HG03520 (cell line): ENCODE measurements at regions not wholly inside any gene's neighbourhood (a gene's known extent, or its start where the extent isn't known, plus 50 kb on each side); places are given as distances from the start of the nearest gene placed in this dataset.
A peak's percentile ranks its signal among the peaks of the same experiment; 100 is the strongest.

Source experiments
- ATAC-seq: cut with Tn5 transposase; IDR thresholded peaks from one replicate; pipeline ENCODE4 v1.9.1; 2021; ENCODE audit warnings: mild to moderate bottlenecking, moderate library complexity; ENCODE audit not compliant: unreplicated experiment

DNA sequence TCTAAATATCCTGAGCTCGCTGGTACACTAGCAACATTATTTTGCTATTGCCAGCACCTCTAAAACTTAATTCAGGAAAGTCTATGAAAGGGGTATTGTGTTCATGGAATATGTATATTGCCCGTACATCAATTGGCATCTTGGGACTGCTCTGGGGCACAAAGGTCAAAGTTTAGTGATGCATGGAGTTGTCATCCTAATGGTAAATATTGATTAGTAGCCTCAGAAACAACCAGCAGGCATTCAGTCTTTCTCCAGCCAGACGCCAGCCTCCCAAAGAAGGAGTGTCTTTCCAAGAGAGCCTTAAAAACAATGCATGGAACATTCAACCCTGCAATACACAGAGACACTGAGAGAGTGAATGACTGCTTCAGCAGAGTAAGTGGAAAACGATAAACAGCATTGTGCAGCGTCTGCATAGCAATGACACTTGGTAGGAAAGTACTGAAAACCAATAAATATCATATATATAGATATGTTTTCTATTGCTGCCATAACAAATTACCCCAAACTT, 377.3 kb downstream of the SHQ1 start:
- no peak for ATAC-seq

DNA sequence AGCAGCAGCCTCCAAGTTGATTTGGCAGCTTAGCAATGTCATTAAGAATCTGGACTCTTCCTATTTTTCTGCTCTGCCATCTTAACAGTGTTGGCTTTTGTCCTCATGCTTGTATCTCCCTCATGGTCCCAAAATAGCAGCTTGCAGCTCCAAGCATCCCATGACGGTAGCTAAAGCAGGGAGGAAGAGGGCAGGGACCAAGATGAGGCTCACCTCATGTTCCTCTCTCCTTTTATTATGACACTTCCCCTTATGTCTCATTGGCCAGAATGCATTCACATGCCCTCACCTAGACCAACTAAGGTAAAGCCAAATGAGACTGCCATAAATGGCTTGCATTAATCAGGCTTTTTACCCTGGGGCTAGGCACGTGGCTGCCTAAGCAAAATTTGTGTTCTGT, 382.4 kb downstream of the SHQ1 start:
- no peak for ATAC-seq

DNA sequence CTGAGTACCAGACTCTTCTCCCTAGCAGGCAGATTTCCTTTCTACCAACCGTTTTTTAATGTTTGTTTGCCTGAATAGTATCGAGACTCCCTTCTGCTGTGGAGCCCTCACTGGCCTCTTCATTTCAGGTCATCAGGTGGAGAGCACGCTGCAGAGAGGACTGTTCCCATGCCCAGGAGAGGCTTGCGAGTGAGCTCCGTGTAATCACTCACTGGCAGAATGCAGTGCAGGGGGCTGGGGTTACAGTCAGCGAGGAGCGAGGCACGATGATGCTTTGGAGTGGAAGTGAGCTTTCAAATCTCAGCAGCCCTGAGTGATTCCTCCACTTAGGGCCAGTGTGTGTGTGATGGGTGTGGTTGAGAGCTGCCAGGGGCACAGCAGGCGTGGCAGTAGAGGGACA, 385.2 kb downstream of the SHQ1 start:
- ATAC-seq: no peak

DNA sequence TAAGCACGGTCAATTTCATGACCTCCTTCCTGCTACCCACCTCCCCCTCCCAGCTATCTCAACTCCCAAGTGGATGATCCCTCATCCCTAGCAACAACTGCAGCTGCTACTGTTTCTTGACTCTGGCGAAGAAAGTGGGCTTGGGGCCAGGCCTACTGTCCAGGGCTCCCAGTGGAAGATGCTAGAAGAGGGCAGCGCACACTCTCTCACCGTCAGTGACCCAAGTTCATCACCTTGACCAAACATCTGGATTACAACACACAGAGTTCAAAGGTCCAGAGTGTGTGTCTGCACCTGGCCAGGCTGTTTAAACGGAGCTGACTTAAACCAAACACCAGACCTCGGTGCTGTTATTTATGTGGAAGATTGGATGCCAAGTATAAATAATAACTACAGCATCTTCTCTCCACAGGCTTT, 385.6 kb downstream of the SHQ1 start:
- ATAC-seq: no peak

DNA sequence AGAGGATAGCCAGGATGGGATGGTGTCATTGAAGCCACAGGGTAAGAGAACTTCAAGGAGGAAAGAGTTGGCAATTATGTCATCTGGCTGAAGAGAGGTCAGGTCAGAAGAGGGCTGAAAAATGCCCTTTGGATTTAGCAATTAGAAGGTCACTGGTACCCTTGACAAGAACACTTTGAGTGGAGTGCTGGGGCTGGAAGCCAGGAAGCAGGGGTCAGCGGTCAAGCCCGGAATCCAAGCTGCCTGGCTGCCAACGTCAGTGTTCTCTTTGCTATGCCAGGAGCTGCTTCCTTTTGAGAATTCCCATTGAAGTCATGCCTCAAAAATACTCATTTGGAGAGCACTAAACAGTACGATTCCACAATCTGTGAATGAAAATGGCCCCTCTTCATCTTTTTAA, 386.5 kb downstream of the SHQ1 start:
- ATAC-seq: no peak

DNA sequence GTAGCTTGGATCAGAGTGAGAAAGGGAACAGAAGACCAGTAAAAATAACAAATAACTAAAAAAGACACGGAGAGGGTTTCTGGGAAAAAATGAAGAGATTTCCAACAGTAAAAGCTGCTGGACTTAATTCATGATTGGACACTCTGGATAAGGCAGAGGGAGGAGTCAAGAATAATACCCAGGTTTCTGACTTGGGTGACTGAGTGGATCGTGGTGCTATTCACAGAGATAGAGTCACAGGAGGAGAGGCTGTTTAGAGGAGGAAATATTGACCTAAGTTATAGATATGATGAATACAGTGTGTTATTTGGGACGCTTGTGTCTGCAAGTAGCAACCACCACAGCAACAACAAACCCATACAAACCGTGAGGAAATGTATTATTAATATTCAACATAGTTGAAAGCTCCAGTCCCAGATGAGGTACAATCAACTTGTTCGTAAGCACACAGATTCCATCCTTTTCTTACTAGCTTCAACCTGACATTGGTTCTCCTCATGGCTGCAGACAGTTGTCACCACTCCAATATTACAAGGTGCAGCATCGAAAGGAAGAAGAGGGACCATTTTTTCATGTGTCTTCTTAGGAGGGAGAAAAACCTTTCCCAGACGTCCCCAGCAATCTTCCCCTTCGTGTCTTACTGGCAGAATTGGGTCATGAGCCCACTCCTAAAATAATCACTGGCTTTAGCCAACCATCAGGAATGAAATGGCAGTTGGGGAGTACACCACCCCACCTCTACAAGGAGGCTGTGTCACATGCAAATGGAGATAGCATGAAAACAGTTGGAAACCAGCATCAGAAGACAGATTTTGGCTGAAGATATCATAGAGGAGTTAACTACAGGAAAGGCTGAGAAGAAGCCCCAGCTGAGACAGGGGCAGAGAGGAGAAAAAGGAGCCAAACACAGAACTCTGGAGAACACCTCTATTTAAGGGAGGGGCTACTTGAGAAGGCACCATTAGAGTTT, 387.8 kb downstream of the SHQ1 start:
- ATAC-seq: no peak

DNA sequence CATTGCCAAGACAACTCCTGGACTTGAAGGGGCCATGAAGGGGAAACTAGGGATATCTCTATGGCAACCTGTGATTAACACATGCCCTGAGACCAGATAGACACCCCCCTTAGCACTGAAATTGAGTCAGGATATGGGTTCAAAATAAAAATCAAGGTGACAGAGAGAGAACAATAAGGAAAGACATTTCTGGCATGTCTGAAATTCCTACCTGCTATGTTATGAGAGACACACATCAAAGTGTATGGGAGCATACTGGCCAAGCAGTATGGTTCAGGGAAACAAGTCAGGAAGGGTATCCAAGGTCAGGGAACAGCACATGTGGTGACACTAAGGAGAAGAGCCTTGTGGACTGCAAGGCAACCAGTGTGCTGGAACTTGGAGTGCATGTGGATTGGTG, 388.7 kb downstream of the SHQ1 start:
- ATAC-seq: no peak

DNA sequence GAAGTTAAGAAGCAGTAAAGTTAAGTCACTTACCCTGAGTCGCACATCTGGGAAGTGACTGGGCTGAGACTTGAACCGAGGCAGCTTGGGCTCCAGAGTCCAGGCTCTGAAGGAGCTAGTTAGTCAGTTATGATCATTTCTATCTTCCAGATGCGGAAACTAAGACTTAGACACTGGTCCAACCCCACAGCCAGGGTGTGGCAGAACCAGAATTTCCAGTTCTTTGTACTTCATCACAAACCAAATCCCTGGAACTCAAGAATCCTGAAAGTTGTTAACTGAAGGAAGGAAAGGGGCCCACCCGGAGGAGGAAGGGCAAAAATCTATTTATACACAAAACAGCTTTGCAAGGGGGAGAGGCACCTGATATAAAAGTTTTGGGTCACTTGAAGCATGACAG, 389.9 kb downstream of the SHQ1 start:
- no peak for ATAC-seq

DNA sequence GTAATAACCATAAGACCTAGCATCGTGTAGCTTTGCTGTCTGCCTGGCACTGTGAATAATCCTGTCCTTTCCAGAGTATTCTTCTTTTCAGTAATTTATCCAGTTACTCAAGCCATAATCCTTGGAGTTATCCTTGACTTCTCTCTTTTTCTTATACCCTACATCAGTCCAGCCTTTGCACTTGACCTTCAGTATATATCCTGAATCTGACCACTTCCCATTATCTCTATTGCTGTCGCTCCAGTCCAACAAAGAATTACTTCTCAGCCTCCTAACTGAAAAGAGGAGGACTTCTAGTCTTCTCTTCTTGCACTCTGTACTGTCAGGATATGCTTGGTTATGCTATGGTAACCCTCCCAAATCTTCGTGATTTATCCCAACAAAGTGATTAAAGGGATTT, 393.8 kb downstream of the SHQ1 start:
- no peak for ATAC-seq

DNA sequence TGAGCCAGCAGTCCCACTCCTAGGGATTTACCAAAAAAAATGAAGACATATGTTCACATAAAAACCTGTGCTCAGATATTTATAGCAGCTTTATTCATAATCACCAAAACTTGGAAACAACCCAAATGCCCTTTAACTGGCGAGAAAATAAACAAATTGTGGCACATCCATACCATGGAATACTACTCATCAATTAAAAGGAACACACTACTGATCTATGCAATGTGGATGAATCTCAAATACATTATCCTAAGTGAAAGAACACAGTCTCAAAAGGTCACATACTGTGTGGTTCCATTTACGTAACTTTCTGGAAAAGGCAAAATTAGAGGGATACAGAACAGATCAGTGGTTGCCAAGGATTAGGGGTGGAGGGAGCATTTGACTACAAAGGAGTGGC, 394.5 kb downstream of the SHQ1 start:
- ATAC-seq: no peak

DNA sequence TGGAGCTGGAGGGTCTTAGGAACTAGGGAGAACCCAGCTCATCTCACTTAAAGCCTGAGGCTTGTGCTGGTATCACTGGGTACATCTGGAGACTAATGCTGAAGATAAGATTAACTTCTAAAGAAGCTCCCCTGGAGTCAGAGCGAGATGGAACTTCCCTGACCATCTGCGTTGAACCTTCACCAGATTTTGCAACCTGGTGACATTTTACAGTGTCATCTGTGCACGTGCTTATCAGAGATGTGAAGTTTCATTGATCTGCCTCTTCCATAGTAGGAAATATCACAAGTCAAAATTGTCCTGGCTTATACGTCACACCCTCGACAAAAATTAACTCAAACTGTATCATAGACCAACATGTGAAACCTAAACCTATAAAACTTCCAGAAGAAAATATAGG, 395.5 kb downstream of the SHQ1 start:
- ATAC-seq: no peak

DNA sequence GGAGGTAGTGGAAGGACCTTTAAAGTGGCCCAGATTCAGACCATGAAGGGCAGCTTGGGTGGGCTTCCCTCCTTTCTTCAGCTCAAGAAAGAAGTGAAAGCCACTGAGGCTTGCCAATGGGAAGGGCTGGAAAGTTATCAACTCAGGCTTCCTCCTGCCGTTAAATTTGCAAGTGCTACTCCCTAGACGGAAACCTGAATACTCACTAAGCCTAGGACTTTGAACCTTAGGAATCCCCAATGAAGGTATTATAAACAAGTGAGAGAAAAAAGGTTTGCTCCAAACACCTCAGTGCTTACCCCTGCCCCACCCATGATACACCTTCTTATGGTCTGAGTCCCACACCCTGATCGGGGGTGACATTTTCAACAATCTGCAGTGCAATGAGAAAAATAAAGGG, 396.4 kb downstream of the SHQ1 start:
- ATAC-seq: no peak

DNA sequence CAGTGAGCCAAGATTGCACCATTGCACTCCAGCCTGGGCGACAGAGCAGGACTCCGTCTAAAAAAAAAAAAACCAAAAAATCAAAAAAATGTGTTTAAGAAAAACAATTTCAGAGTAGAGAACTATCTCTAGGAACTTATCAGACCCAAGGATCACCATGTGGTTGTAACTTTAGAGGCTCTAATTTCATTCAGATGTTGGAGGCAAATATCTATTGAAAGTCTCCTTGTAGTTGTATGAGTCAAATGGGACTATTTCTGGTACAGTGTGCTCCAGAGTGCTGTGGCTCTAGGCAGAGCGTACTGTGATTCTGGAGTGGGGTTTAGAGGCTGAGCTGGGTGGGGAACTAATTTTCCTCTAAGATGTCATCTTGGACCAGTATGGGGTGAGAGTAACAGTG, 398.7 kb downstream of the SHQ1 start:
- no peak for ATAC-seq

DNA sequence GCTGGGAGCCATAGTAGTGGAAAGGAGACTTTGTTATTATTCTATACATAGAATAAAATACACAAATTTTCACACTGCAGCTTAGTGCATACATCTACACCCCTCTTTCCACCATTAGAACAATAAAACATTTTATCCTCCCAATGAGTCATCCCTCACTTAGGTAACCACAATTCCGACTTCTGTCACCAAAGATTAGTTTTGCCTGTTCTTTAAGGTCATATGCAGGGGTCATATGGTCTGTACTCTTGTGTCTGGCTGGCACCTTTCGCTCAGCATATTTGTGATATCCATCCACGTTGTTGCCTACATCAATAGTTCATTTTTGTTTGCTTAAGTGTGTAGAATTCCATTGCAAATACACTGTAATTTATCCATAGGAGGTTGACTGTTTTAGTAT, 399.4 kb downstream of the SHQ1 start:
- ATAC-seq: no peak

DNA sequence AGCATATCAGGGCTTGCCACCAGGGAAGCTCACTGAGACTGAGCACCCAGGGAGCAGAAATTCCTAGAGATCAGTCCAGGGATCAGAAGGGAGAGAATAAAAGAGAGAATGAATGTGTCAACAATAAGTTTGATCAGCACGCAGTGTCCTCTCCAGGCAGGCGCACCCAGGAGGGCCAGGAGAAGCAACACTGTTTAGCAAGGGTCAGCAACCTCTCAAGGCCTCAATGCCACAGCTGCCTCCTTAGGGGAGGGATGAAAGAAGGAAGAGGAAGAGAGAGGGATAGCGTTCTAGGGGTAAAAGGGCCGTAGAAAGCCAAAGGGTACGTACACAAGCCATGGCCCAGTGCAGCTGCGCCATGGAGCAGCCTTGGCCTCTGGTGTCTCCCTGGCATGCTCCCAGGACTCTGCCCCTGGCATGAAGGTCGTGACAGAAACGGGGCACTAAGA, 399.8 kb downstream of the SHQ1 start:
- ATAC-seq: no peak

DNA sequence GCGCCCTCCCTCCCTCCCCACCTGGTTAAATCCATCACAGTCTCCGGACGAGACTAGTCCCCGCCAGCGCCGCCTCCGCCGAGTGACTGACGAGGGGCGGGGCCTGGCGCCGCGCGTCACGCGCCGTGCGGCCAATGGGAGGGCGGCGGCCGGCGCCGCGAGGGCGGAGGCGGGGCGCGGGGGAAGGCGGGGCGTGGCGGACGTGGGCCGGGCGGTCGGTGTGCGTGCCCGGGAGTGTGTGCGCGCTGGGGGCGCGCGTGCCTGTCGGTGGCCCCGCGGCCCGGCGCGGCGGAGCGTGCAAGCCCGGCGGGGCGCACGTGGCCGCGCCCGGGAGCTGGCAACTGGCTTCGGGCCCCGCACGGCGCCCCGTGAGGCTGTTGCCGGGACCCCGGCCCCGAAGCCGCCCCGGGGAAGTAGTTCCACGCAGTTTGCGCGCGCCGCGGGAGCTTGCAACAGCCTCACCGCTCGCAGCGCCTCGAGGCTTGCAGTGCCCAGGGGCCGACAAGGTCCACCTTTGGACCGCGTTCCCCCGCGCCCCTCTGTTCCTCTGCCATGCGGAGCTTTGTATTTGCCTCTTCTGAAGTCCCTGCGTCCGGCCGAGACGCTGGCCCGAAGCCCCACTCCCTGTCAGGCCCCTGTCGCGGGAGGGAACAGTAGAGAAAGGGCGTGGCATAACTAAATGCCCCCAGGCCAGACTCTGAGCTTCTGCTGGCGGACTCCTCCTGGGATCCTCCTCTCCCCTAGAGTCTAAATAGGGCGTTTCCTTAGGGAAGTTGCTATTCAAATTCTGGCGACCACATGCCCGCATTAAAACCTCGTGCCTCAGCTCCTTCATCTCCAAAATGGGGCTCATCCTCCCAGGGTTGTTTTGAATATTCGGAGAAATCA, 400.9 kb downstream of the SHQ1 start:
- peak; percentile 76 for ATAC-seq

DNA sequence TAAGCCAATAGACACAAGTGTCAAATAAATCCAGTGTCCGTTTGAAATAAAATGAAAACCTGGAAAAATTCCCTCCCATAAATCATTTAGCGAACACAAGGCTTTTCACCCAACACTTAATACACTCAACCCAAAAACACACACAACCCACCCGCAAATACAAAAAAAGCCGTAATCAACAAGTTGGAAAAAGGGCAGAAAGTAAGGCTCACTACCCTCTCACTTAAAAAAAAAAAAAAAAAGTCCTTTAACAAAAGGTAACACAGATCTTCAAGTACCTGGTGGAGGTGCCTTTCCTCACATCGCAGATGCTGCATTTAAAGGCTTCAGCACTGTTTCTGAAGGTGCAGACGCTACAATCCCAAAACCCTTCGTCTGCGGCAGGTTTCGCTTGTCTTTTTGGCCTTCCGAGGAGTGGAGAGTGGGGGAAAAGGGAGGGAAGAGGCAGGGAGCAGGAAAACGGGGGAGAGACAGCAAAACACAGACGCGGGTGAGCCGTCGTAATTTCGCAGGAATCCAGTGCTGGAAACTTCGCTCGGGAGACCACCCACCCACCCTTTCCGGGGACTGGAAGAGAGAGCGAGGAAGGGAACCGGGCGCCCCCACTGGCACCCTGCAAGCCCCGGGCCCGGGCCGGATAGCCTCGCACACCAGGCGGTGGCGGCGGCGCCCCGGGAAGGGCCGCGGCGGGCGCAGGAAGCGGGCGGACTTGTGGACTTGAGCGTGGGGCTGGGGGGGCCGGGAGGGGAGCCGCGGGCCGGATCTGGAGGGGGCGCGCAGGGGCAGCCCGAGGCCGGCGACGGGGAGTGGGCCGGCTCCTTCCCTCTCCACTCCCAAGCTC, 401.8 kb downstream of the SHQ1 start, which contains the start of gene RYBP:
TSS of gene RYBP (minus strand) at position 404 of the 841 bp plus-strand sequence.
- ATAC-seq: peak; percentile 19

DNA sequence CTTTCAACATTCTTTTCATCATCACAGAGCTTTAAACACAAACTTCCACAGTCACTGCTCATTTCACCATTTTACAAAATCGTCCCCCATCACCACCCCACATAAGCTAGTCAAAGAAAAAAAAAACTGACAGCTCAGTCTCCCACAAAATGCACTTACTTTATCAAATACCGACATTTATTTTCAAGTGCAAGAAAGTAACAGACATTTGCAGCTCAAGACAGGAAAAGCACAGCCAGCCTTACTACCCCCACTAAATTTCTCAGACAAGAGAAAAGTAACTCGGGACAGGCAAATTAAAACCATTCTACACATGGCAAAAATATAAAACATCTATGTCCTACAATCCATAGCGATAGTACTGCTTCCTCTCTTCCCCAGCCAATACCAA, 402.4 kb downstream of the SHQ1 start:
- no peak for ATAC-seq

DNA sequence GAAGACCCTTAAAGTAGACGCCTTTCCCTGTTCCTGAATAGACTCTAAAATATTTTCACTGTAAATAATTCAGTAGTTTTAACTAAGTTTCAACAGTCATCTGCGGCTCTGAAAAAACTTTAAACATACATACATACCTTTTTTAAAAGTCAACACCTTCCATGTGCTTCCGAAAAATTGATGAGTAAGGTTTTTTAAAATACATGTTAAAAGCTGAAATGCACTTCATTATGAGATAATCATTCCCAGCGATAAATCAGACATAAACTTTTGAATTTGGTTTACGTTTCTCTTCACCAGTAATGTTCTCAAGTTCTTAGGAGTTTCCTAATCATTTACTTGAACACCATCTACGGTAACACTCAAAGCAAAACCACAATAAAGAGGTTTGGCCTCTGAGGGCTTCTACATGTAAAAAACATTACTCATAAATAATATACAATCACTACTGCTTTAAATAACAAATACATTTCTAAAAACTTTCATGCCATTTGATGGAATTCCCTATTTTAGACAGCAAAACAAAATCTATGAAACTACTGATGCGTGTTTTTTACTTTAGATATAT, 403.5 kb downstream of the SHQ1 start:
- ATAC-seq: no peak

DNA sequence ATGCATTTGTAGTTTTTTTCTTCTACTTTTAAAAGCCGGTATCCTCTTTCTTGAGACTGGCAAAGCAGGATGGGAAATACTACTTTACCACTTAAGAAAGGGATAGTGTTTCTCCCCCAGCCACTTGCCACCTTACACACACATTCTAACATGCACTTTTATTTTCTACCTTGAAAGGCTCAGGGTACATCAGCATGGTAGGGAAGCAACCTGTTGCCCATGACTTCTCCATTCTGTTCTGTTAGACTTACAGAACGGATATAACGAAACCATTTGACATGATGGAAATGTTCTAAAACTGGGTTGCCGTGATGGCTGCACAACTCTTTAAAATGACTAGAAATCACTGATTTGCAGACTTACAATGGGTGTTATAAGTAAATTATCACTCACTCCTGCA, 405.5 kb downstream of the SHQ1 start:
- no peak for ATAC-seq
